MCF 10A (cell line): ENCODE measurements at regions not wholly inside any gene's neighbourhood (a gene's known extent, or its start where the extent isn't known, plus 50 kb on each side); places are given as distances from the start of the nearest gene placed in this dataset.
"Not testable (repeated sequence)": the region's sequence is repeated elsewhere in the genome, so short reads cannot be mapped to it uniquely, and the experiment has no call there.

Experiments
- BruUV-seq: library from RNA; stranded (reverse); fragments of 400-500 nt; replicated peaks from 2 replicates; lab custom pipeline; 2021; lab: Mats Ljungman, UMichigan
- CTCF ChIA-PET: fragments of 300-600 bp; sonication (Branson Sonifier 250); formaldehyde crosslinking; extraction: SDS; loops from one replicate; lab custom pipeline; 2021; ENCODE audit warnings: antibody characterized with exemption, inconsistent platforms; lab: Yijun Ruan, JAX
- POLR2A ChIA-PET: fragments of 300-600, 350-650 bp; sonication (Branson Sonifier 250); formaldehyde crosslinking; extraction: SDS; loops from one replicate; lab custom pipeline; 2020; ENCODE audit warnings: antibody characterized with exemption, inconsistent platforms; lab: Yijun Ruan, JAX
- DNase-seq: peaks from one replicate; pipeline ENCODE4 v3.0.0-alpha.2; 2018; ENCODE audit not compliant: unreplicated experiment
- H3K27ac Mint-ChIP-seq: one replicate; pipeline ENCODE4 v1.8.0; 2022; ENCODE audit warnings: mild to moderate bottlenecking, low read depth, mixed read lengths; ENCODE audit not compliant: unreplicated experiment
- H3K27me3 Mint-ChIP-seq: one replicate; pipeline ENCODE4 v1.8.0; 2022; ENCODE audit warnings: mixed read lengths; ENCODE audit not compliant: insufficient read depth, unreplicated experiment
- H3K36me3 Mint-ChIP-seq: one replicate; pipeline ENCODE4 v1.8.0; 2022; ENCODE audit warnings: mild to moderate bottlenecking, moderate library complexity, mixed read lengths; ENCODE audit not compliant: insufficient read depth, unreplicated experiment
- H3K4me1 Mint-ChIP-seq: one replicate; pipeline ENCODE4 v1.8.0; 2022; ENCODE audit warnings: mixed read lengths; ENCODE audit not compliant: insufficient read depth, unreplicated experiment
- H3K4me3 Mint-ChIP-seq: one replicate; pipeline ENCODE4 v1.8.0; 2022; ENCODE audit warnings: mild to moderate bottlenecking, moderate library complexity, mixed read lengths; ENCODE audit not compliant: unreplicated experiment
- H3K9me3 Mint-ChIP-seq: one replicate; pipeline ENCODE4 v1.8.0; 2022; ENCODE audit warnings: mixed read lengths; ENCODE audit not compliant: unreplicated experiment
- intact Hi-C: fragments of 100-400 bp; cut with micrococcal nuclease; formaldehyde crosslinking; loops from 2 replicates; pipeline ENCODE4 v1.14.1; 2022
- TF ChIP-seq, protein P1 (sequence below): fragments of 200-600 bp; IDR thresholded peaks from one replicate; pipeline ENCODE4 v1.8.0; 2022; ENCODE audit warnings: antibody characterized with exemption, mild to moderate bottlenecking; ENCODE audit not compliant: unreplicated experiment

DNA sequence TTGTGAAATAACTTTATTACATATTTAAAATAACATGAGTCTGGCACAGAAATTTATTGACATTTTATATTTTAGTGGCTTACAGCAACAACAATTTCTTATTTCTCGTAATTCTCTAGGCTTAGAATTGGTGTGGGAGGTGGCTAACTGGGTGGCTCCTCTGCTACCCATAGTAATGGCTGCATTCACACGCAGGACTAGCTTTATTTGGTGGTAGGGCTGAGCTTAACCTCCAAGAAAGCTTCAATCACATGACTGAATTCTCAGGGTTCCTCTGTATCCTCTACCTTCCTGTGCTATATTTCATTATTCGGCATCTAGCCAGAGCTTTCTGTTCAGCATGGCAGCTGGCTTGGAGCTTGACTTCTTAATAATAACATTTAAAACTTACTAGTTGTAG, 138.8 kb downstream of the ZWINT start:
- Mint-ChIP-seq H3K4me3 (no peak overlapping the region), H3K9me3 (no peaks in the 10 kb centered on the region), H3K27ac (no peak overlapping the region), H3K36me3 (no peaks in the 10 kb centered on the region), H3K27me3 (no peaks in the 10 kb centered on the region), H3K4me1 (no peaks in the 10 kb centered on the region)
- intact Hi-C loops: no loop called here
- DNase-seq: no peak
- POLR2A ChIA-PET: no interaction called here
- CTCF ChIA-PET: no interaction called here
- BruUV-seq: no TSS peak
- TF ChIP-seq, protein P1, sequence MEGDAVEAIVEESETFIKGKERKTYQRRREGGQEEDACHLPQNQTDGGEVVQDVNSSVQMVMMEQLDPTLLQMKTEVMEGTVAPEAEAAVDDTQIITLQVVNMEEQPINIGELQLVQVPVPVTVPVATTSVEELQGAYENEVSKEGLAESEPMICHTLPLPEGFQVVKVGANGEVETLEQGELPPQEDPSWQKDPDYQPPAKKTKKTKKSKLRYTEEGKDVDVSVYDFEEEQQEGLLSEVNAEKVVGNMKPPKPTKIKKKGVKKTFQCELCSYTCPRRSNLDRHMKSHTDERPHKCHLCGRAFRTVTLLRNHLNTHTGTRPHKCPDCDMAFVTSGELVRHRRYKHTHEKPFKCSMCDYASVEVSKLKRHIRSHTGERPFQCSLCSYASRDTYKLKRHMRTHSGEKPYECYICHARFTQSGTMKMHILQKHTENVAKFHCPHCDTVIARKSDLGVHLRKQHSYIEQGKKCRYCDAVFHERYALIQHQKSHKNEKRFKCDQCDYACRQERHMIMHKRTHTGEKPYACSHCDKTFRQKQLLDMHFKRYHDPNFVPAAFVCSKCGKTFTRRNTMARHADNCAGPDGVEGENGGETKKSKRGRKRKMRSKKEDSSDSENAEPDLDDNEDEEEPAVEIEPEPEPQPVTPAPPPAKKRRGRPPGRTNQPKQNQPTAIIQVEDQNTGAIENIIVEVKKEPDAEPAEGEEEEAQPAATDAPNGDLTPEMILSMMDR: no peak

DNA sequence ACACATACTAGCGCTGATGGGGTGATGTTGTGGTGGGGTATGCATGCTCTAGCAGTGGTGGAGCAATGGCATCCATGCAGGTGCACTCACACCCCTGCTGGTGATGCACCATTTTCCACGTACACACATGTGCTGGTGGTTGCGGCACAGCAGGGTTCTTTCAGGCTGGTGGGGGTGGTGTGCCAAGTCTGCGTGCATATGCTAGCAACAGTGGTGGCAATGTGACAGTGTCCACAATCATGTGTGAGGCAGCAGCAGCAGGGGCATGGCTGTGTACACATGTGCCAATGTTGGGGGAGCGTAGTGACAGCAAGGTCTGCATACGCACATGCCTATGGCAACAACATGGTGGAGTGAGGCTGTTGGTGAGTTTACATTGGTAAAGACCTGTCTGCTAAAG, 148.1 kb downstream of the ZWINT start:
- BruUV-seq: no TSS peak

DNA sequence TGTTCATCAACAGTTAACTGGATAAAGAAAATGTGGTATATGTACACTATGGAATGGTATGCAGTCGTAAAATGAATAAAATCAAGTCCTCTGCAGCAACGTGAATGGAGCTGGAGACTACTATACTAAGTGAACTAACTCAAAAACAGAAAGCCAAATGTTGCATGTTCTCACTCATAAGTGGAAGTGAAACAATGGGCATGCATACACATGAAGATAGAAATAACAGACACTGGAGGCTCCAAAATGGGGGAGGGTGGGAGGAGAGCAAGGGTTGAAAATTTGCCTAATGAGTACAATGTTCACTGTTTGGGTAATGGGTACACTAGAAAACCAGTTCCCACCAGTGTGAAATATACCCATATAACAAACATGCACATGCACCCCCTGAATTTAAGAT, 179.5 kb downstream of the ZWINT start:
- DNase-seq: no peak
- BruUV-seq: no TSS peak
- Mint-ChIP-seq H3K4me3 (no peak overlapping the region), H3K27ac (no peak overlapping the region), H3K9me3 (no peaks in the 10 kb centered on the region), H3K4me1 (no peaks in the 10 kb centered on the region), H3K27me3 (peaks cover 52% of the 10 kb centered on the region), H3K36me3 (no peaks in the 10 kb centered on the region)
- intact Hi-C loops: no loop called here
- ChIA-PET CTCF (interaction anchor here (0.6 to 0.7 kb wide), 2 partner anchors 69 to 1173 kb away, joined by 3 to 4 read pairs; no protein-coding TSS in a partner anchor), POLR2A (no interaction called here)
- TF ChIP-seq, protein P1: no peak

More for the DNA sequence above, 148.1 kb downstream of the ZWINT start:
- CTCF ChIA-PET: no interaction called here
- peaks cover 23% of the 10 kb centered on the region for H3K27me3 Mint-ChIP-seq
- POLR2A ChIA-PET: no interaction called here
- no peaks in the 10 kb centered on the region for H3K36me3 Mint-ChIP-seq
- DNase-seq: no peak
- H3K9me3 Mint-ChIP-seq: no peaks in the 10 kb centered on the region
- H3K4me3 Mint-ChIP-seq: no peak overlapping the region
- intact Hi-C loops: no loop called here
- no peaks in the 10 kb centered on the region for H3K4me1 Mint-ChIP-seq
- H3K27ac Mint-ChIP-seq: no peak overlapping the region
- TF ChIP-seq, protein P1: no peak

DNA sequence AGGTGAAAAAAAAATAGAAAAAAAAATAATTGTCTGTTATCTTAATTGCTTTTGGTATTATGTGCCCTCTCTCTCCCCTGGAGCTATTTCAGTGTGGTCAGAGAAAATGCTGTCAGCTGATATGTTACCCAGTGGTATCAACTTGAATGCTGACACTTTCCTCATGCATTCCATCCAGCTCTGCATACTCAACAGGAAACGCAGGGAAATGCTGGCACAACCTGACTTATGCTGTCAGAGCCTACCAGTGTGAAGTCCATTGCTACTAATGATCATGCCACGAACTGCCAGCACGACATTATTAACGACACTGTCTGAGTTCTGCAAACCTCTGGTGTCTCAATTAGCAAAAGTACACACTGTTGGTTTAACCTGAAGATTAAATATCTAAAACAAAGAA, 182.8 kb downstream of the ZWINT start:
- intact Hi-C loops: no loop called here
- no peak overlapping the region for H3K4me3 Mint-ChIP-seq

DNA sequence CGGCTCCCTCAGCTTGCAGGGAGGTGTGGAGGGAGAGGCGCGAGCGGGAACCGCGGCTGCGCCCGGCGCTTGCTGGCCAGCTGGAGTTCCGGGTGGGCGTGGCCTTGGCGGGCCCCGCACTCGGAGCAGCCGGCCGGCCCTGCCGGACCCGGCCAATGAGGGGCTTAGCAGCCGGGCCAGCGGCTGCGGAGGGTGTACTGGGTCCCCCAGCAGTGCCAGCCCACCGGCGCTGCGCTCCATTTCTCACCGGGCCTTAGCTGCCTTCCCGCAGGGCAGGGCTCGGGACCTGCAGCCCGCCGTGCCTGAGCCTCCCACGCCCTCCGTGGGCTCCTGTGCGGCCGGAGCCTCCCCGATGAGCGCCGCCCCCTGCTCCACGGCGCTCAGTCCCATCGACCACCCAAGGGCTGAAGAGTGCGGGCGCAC, 206.0 kb downstream of the ZWINT start:
- BruUV-seq, intact Hi-C loops, H3K27ac Mint-ChIP-seq, H3K4me1 Mint-ChIP-seq, CTCF ChIA-PET, POLR2A ChIA-PET, H3K36me3 Mint-ChIP-seq, H3K4me3 Mint-ChIP-seq, DNase-seq, H3K9me3 Mint-ChIP-seq, H3K27me3 Mint-ChIP-seq: not testable (repeated sequence)

More for the DNA sequence above, 182.8 kb downstream of the ZWINT start:
- Mint-ChIP-seq H3K27me3 (peaks cover 37% of the 10 kb centered on the region), H3K4me1 (no peaks in the 10 kb centered on the region), H3K27ac (no peak overlapping the region), H3K9me3 (no peaks in the 10 kb centered on the region), H3K36me3 (no peaks in the 10 kb centered on the region)
- ChIA-PET CTCF (interaction anchor here (0.5 to 1.3 kb wide), 3 partner anchors 21 to 1964 kb away, joined by 3 read pairs; no protein-coding TSS in a partner anchor), POLR2A (no interaction called here)
- DNase-seq: no peak
- TF ChIP-seq, protein P1: no peak
- no TSS peak for BruUV-seq
